ENCODE measurements at regions not wholly inside any gene's neighbourhood (a gene's known extent, or its start where the extent isn't known, plus 50 kb on each side); places are given as distances from the start of the nearest gene placed in this dataset.

GRCh38 chr2:120433816-120434290 is 87.9 kb downstream of the INHBB start:
- no CpG with 5 or more reads among the region's 7 CpGs for WGBS (ENCODE audit: extremely low coverage, insufficient read length, low lambda C conversion rate)
- Histone ChIP-seq H2BK15ac (ENCODE audit: low read depth, low read length) (no peak overlapping the region), H3K4me2 (ENCODE audit: insufficient read depth, insufficient read length, low read length) (no peak overlapping the region), H3K4ac (ENCODE audit: low read depth, low read length) (no peak overlapping the region), H3K27me3 (ENCODE audit: insufficient read depth, low read length) (no peaks in the 10 kb centered on the region), H3K23me2 (ENCODE audit: insufficient read length, low read depth, low read length, poor library complexity, severe bottlenecking) (no peaks in the 10 kb centered on the region), H3K23ac (ENCODE audit: insufficient read length, low read depth, low read length) (no peak overlapping the region), H3T11ph (ENCODE audit: low read length) (no peak overlapping the region), H4K91ac (ENCODE audit: insufficient read length, low read depth, low read length) (no peak overlapping the region), H3K56ac (ENCODE audit: insufficient read length, low read depth, low read length) (no peak overlapping the region), H2BK20ac (ENCODE audit: low read depth, low read length, poor library complexity, severe bottlenecking) (no peak overlapping the region), H4K5ac (ENCODE audit: insufficient read length, low read depth, low read length) (no peak overlapping the region), H2BK12ac (ENCODE audit: insufficient read length, low read depth, low read length) (no peak overlapping the region), H2BK5ac (ENCODE audit: insufficient read length, low read length) (no peak overlapping the region), H3K14ac (ENCODE audit: insufficient read depth, low read length) (no peak overlapping the region; the same call in 1 of the 2 replicates), H2AK5ac (ENCODE audit: insufficient read length, low read length) (no peak overlapping the region), H3K18ac (ENCODE audit: insufficient read length, low read depth, low read length) (no peak overlapping the region), H3K9ac (ENCODE audit: extremely low read depth, insufficient read length, low read length) (no peak overlapping the region), H3K79me2 (ENCODE audit: insufficient read depth, low read length) (no peaks in the 10 kb centered on the region), H4K20me1 (ENCODE audit: control insufficient read depth, insufficient read depth, insufficient read length) (no peaks in the 10 kb centered on the region), H2BK120ac (ENCODE audit: low read depth, low read length, poor library complexity, severe bottlenecking) (no peak overlapping the region), H2AFZ (ENCODE audit: low read length) (no peak overlapping the region), H3K4me1 (ENCODE audit: insufficient read depth, low read length) (peaks cover 11% of the 10 kb centered on the region; the same call in 1 of the 2 replicates), H3K9me3 (ENCODE audit: control insufficient read depth, low read depth, low read length) (no peaks in the 10 kb centered on the region), H3K79me1 (ENCODE audit: insufficient read depth, low read depth, low read length, poor library complexity, severe bottlenecking) (no peaks in the 10 kb centered on the region), H3K27ac (ENCODE audit: insufficient read length, low read depth, low read length) (no peak overlapping the region), H4K8ac (replicated peaks; ENCODE audit: insufficient read length, low read depth, low read length) (no peak overlapping the region)
- Mint-ChIP-seq H3K36me3 (ENCODE audit: insufficient read depth in 1 of 3, low read depth in 3 of 3) (no peaks in the 10 kb centered on the region; a peak in 1 of 7 replicates), H3K4me3 (no peak overlapping the region), H3K27ac (no peak overlapping the region), H3K27me3 (ENCODE audit: low read depth) (peaks cover 92% of the 10 kb centered on the region), H3K9me3 (no peaks in the 10 kb centered on the region; a peak in 1 of 5 replicates), H3K4me1 (peaks cover 42 to 45% of the 10 kb centered on the region in 2 experiments)
- DNase-seq: peak; percentile 18
- no peak for TF ChIP-seq CTCF (conservative IDR thresholded peaks at IDR 0.05)

Data from H9 (cell line).